Stimulated activated CD4-positive, alpha-beta T cell treated with anti-CD3 and anti-CD28 coated beads, Interleukin-1b, Interleukin-23, amount 100 ng/mL, for 24 hours (primary cell): ENCODE measurements at regions not wholly inside any gene's neighbourhood (a gene's known extent, or its start where the extent isn't known, plus 50 kb on each side); places are given as distances from the start of the nearest gene placed in this dataset.
"Not testable (repeated sequence)": the region's sequence is repeated elsewhere in the genome, so short reads cannot be mapped to it uniquely, and the experiment has no call there.

Experiments
- DNase-seq, 4 experiments: peaks; one replicate each; pipeline ENCODE4 v3.0.0-alpha.2; 2020; ENCODE audit warnings: low read depth in 4 of 4, low spot score in 1 of 4

DNA sequence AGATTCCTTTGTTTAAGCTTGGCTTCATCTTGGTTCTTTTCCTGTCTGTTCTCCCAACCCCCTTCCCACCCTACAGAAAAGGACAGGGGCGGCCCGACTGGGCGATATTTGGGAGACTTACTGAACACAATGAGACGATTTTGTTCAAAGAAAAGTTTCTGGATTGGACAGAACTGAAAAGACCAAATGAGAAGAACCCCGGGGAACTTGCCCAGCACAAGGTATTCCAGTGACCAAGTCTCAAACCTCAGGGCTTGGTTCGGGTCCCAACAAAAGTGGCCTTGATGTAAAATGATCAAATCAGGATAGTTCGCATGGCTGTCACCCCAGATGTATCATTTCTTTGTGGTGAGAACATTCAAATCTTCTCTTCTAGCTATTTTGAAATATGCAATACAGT, 73.9 kb upstream of the LYZL2 start:
- DNase-seq, result not testable (repeated sequence)

GRCh38 chr10:30702860-30703259, 73.3 kb upstream of the LYZL2 start:
- no peak for DNase-seq

GRCh38 chr10:30701451-30702173, 72.1 kb upstream of the LYZL2 start:
- DNase-seq, result peak in 2 of 4 experiments; percentile 66 to 74

DNA sequence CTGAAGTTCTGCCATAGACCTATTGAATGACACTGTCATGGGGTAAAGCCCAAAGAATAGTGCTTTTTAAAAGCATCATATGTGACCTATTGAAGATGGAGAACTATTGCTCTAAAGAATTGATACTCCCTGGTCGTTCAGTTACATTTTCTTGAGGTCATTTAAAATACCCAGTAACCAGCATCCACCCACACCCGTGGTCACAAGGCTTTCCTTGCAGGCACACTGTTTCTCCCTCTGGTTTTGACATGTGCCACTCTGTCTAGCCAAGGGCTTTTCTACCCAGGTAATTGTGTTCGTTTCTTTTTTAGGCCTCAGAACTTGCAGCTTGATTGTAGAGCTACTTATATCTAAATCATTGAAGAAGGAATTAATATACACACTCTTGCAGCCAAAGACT, 68.3 kb upstream of the LYZL2 start:
- DNase-seq, result no peak

GRCh38 chr10:30697221-30697620, 67.7 kb upstream of the LYZL2 start:
- DNase-seq, result not testable (repeated sequence)

GRCh38 chr10:30696416-30697185, 67.0 kb upstream of the LYZL2 start:
- DNase-seq, result not testable (repeated sequence)

DNA sequence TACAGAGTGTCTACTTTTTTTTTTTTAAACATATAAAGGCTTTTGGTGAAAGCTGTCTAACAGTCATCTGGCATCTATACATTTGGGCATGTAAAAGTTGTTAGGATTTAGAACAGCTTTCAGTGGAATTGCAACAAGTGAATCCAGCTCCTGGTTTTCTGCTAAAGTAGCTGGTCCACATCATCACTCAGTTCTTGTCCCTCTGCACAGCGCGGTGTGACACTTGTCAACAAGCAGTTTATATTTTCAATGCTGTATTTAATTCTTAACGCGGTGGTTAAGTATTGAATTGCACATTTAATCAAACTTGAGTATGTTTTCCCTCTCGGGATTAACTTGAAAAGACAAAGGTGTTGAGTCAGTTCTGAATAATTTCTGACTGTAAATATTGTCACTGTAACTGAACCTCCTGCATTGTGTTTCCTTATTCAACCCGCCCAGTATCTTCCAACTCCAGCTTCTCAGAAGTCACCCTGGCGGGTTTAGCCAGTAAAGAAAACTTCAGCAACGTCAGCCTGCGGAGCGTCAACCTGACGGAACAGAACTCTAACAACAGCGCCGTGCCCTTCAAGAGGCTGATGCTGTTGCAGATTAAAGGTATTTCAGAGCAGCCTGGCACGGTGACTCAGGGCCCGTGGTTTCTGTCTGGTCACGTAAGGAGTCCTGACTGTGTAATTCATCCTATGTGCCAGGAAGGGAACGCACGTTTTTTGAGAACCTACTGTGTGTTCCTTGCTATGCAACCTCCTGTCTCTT, 66.1 kb upstream of the LYZL2 start:
- peak in 3 of 4 experiments; percentile 34 to 72 (median 68) for DNase-seq

GRCh38 chr10:30694518-30695228, 65.1 kb upstream of the LYZL2 start:
- no peak for DNase-seq

- no peak for DNase-seq
These were observed 62.1 kb upstream of the LYZL2 start for GRCh38 chr10:30691639-30692015.

- DNase-seq, result not testable (repeated sequence)
These were observed 61.5 kb upstream of the LYZL2 start for GRCh38 chr10:30690948-30691638.

- DNase-seq, result no peak
These were observed 58.9 kb upstream of the LYZL2 start for GRCh38 chr10:30688456-30688855.

GRCh38 chr10:30687698-30688213, 58.2 kb upstream of the LYZL2 start:
- DNase-seq, result peak; percentile 68 to 88 (median 72)

- no peak for DNase-seq
These were observed 57.2 kb upstream of the LYZL2 start for GRCh38 chr10:30686708-30687107.

GRCh38 chr10:30683496-30683895, 53.9 kb upstream of the LYZL2 start:
- no peak for DNase-seq

- DNase-seq, result peak in 2 of 4 experiments; percentile 35 to 68
These were observed 53.0 kb upstream of the LYZL2 start for GRCh38 chr10:30682377-30683199.

DNA sequence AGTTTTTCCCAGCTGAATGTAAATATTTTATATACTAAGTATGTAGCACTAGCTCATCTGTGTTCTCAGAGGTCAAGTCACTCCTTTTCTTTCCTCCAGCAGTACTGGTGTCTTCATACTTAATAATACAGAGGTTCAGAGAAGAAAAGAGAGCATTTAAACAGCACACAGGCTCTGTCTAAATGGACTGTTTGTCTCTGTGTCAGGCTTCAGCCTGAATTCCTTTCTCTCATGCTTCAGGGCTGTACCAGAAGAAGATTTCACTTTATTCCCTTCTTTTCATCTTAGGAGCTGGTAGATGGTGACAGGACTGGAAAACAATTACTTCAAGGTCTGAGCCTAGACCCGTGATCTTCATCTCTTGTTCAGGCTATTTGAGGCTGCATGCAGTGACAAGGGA, 51.4 kb upstream of the LYZL2 start:
- DNase-seq, result no peak
